ENCODE measurements at regions not wholly inside any gene's neighbourhood (a gene's known extent, or its start where the extent isn't known, plus 50 kb on each side); places are given as distances from the start of the nearest gene placed in this dataset.

GRCh38 chr1:96643519-96643918 lies 78.1 kb upstream of the PTBP2 start:
- TF ChIP-seq CTCF (conservative IDR thresholded peaks at IDR 0.05; ENCODE audit: low read length): no peak
- no peak for TF ChIP-seq EZH2phosphoT487 (IDR thresholded peaks at IDR 0.05; ENCODE audit: borderline replicate concordance, low read depth, low read length)

Data from OCI-LY7 (cell line).